Keratinocyte (primary cell): ENCODE measurements at regions not wholly inside any gene's neighbourhood (a gene's known extent, or its start where the extent isn't known, plus 50 kb on each side); places are given as distances from the start of the nearest gene placed in this dataset.

ENCODE experiments used
- CTCF ChIP-seq, 3 experiments: IDR thresholded peaks in 1 of 3; conservative IDR thresholded peaks in 1 of 3; optimal IDR thresholded peaks in 1 of 3; 2 replicates in 2 of 3; 3 replicates in 1 of 3; pipeline versions ENCODE3 to v1.5.1; 2011; ENCODE audit warnings: low read length in 3 of 3, mild to moderate bottlenecking in 3 of 3, moderate library complexity in 2 of 3, control low read depth in 1 of 3, inconsistent platforms in 1 of 3; ENCODE audit not compliant: insufficient read depth in 2 of 3; ENCODE audit errors: extremely low read depth in 1 of 3
- EZH2 ChIP-seq: IDR thresholded peaks from one replicate; pipeline ENCODE4 v1.6.1; 2012; ENCODE audit warnings: inconsistent platforms, mild to moderate bottlenecking, low read length, moderate library complexity

GRCh38 chr1:217133092-217133491 is 409.9 kb upstream of the ESRRG start:
- TF ChIP-seq CTCF (optimal IDR thresholded peaks at IDR 0.05 in 1 of 3, IDR thresholded peaks at IDR 0.05 in 1 of 3, conservative IDR thresholded peaks at IDR 0.05 in 1 of 3; ENCODE audit: extremely low read depth in 1 of 3, insufficient read depth in 2 of 3, low read length in 3 of 3) (no peak), EZH2 (no peak)
